Thymus (tissue), 11 donors: ENCODE measurements at regions not wholly inside any gene's neighbourhood (a gene's known extent, or its start where the extent isn't known, plus 50 kb on each side); places are given as distances from the start of the nearest gene placed in this dataset.

ENCODE experiments used
- DNase-seq, 9 donors: peaks; one replicate each; pipeline ENCODE4 v3.0.0-alpha.2; 2013; ENCODE audit warnings: low spot score in 9 of 9, low read depth in 6 of 9, missing footprints in 1 of 9
- H3K27ac ChIP-seq, 2 donors: one replicate each; pipeline ENCODE4 v1.5.1; 2013; ENCODE audit warnings: control low read depth in 1 of 2, low read depth in 1 of 2, low read length in 1 of 2, mild to moderate bottlenecking in 1 of 2, moderate library complexity in 1 of 2
- H3K27me3 ChIP-seq, 2 donors: one replicate each; pipeline ENCODE4 v1.5.1; 2013; ENCODE audit warnings: low read length in 1 of 2; ENCODE audit not compliant: control insufficient read depth in 2 of 2, insufficient read depth in 1 of 2
- H3K36me3 ChIP-seq, 2 donors: one replicate each; pipeline ENCODE4 v1.5.1; 2013; ENCODE audit warnings: low read length in 1 of 2, mild to moderate bottlenecking in 1 of 2, moderate library complexity in 1 of 2; ENCODE audit not compliant: control insufficient read depth in 2 of 2, insufficient read depth in 2 of 2
- H3K4me1 ChIP-seq, 2 donors: one replicate each; pipeline ENCODE4 v1.5.1; 2013; ENCODE audit warnings: low read length in 2 of 2; ENCODE audit not compliant: control insufficient read depth in 2 of 2, insufficient read depth in 2 of 2
- H3K4me3 ChIP-seq, 2 donors: one replicate each; pipeline ENCODE4 v1.5.1; 2013; ENCODE audit warnings: low read length in 2 of 2, control low read depth in 1 of 2, mild to moderate bottlenecking in 1 of 2
- H3K9me3 ChIP-seq, 2 donors: one replicate each; pipeline ENCODE4 v1.5.1; 2013; ENCODE audit warnings: low read length in 1 of 2, mild to moderate bottlenecking in 1 of 2; ENCODE audit not compliant: control insufficient read depth in 2 of 2, insufficient read depth in 1 of 2
- WGBS: extraction: QIAGEN DNeasy Blood & Tissue Kit; methylation state at CpG from one replicate; pipeline ENCODE4 v1.1.7; 2013; 5-methylcytosine and 5-hydroxymethylcytosine counted together
- donor health status: healthy.

DNA sequence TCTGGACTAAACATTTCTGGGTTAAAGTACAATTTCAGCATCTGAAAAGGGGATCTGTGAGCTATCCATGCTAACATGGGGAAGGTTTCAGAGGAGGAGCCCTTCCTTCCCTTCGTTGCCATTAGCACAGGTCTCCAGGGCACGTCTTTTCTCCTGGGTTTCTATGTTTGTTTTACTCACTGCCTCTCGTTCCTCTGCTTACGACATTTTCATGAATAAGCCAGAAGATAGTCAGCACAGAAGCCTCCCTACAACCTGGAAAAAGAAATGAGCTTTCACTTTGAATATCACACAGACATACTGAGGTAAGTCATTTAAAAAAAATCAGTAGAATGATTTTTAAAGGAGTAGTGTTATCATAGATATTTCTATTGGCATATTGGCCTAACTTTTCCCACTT is 117.2 kb upstream of the KCNMB2 start:
- no peak overlapping the region for H3K4me3 ChIP-seq
- DNase-seq: no peak
- no peaks in the 10 kb centered on the region for H3K27me3 ChIP-seq
- WGBS: 95% methylated on average over 4 of the region's 4 CpGs
- no peaks in the 10 kb centered on the region for H3K9me3 ChIP-seq
- H3K4me1 ChIP-seq: no peaks in the 10 kb centered on the region
- no peaks in the 10 kb centered on the region for H3K36me3 ChIP-seq
- H3K27ac ChIP-seq: no peak overlapping the region

DNA sequence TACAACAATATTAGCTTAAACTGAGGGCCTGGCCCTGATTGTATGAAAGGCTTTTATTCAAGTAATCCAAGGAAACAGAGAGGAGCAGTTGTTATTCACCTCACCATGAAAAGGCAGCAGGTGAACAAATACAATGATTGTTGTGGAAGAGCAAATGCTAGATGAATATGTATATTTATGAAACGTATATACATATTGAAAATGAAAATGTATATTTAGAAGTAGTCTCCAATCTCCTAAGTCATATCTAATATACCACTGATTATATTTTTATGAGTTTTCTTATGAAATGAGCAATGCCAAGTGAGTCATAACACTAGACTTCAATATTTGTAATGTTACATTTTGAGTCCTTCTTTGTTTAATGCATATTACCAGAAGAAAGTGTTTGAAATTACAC is 116.2 kb upstream of the KCNMB2 start:
- Histone ChIP-seq H3K4me1 (no peaks in the 10 kb centered on the region), H3K27ac (no peak overlapping the region), H3K27me3 (no peaks in the 10 kb centered on the region), H3K36me3 (no peaks in the 10 kb centered on the region), H3K9me3 (no peaks in the 10 kb centered on the region), H3K4me3 (no peak overlapping the region)
- no peak for DNase-seq
- WGBS: 99% methylated on average over 1 of the region's 1 CpG

DNA sequence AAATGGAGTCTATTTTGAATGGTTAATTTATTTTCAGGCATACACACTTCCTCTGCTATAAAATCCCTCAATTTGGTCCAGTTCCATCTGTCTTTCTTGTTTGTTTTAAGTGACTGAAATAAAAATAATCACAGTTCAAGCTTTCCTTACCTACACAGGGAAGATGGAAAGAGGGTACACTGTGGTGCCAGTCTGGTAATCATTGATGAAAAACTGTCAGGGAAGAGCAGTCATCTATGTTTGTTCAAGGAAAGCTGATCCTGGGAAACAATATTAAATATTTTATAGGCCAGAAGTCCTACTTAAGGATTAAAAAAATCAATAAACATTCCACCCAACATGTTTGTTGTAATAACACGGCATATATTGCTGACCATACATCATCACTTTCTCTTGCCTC is 115.2 kb upstream of the KCNMB2 start:
- Histone ChIP-seq H3K27me3 (no peaks in the 10 kb centered on the region), H3K4me1 (no peaks in the 10 kb centered on the region), H3K4me3 (no peak overlapping the region), H3K9me3 (no peaks in the 10 kb centered on the region), H3K36me3 (no peaks in the 10 kb centered on the region), H3K27ac (no peak overlapping the region)
- no peak for DNase-seq
- WGBS: 95% methylated on average over 1 of the region's 1 CpG

DNA sequence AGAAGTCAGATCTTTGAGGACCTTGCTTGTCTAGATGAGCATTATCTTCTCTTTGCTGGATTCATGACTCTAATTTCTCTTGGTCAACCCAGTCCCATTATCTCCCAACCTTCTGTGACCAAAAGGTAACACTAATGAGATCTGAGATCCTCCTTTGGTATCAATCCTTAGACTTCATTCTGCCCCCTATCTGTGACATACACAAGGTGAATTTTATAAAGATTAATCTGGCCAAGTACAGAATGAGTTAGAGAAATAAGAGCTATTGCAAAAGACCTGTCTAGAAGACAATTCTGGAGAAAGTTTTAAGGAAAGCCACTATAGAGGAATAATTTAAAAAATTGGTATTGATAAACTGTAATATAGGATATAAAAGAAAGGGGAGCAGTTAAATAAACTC is 113.8 kb upstream of the KCNMB2 start:
- H3K4me3 ChIP-seq: no peak overlapping the region

DNA sequence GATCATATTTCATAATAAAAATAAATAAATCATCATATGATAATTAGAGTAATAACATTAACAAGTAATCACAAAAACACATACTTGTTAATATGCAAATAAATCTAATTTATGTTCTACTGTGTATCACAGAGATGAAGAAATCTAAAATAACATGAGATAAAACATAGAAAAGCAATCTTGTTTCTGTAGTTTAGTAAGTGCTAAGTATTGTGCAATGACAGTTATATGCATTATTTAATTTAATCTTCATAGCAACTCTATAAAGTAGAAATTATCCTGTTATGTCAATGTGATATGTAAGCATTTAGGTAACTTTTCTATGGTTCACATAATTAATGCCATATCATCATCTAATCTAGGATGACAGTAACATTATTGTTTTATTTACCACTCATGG is 108.2 kb upstream of the KCNMB2 start:
- Histone ChIP-seq H3K9me3 (no peaks in the 10 kb centered on the region), H3K4me3 (no peak overlapping the region), H3K27me3 (no peaks in the 10 kb centered on the region), H3K27ac (no peak overlapping the region), H3K4me1 (no peaks in the 10 kb centered on the region), H3K36me3 (no peaks in the 10 kb centered on the region)
- no peak for DNase-seq

More for the DNA sequence above, 113.8 kb upstream of the KCNMB2 start:
- Histone ChIP-seq H3K27ac (no peak overlapping the region), H3K9me3 (no peaks in the 10 kb centered on the region), H3K36me3 (no peaks in the 10 kb centered on the region), H3K27me3 (no peaks in the 10 kb centered on the region), H3K4me1 (no peaks in the 10 kb centered on the region)
- DNase-seq: no peak

DNA sequence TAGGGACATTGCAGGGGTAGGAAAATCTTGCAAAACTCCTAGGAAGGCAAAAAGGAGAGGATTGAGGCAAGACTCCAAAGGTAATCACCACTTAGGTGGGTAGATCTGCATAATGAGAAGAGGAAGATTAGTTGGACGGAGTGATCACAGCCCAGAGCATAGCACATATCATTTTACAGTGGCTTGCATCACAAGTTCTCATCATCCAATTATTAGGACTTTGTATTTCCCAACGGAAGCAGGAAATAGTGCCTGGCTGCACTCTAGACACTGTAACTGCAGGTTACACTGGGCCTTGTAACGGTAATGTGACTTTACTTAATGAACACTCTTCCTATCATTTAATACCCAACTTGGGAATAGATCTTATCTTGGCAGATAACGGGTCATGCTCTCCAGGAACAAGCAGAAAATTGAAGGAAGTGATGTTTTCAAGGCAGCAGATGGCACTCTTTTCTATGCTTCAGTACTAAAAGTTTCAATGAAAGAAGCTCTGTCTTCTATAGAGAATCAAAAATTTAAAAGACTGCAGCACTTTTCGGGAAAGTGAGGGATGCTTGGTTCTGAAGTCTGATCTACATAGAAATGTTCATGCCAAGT is 101.9 kb upstream of the KCNMB2 start:
- H3K27me3 ChIP-seq: no peaks in the 10 kb centered on the region
- H3K4me1 ChIP-seq: no peaks in the 10 kb centered on the region
- no peaks in the 10 kb centered on the region for H3K36me3 ChIP-seq
- DNase-seq: no peak
- H3K9me3 ChIP-seq: no peaks in the 10 kb centered on the region
- H3K4me3 ChIP-seq: no peak overlapping the region
- no peak overlapping the region for H3K27ac ChIP-seq
- WGBS: 81% methylated on average over 5 of the region's 5 CpGs

DNA sequence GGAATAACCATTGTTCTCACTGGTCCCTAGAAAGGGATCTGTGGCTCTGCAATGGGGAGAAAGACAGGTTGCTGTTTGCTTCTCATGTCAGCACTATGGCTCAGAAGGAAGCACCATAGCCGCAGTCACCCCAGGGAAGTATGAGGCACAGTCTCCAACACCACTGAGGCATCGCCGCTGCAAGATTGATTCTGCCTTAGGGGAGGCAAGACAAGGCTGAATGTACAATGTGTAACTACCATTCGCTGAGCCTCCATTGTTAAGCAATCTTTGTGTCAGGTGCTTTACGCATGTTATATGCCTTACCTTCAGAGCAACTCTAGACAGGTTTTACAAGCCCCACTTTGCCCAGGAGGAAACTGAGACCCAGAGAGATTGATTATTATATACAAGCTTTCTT is 100.7 kb upstream of the KCNMB2 start:
- H3K4me1 ChIP-seq: no peaks in the 10 kb centered on the region
- WGBS: 96% methylated on average over 5 of the region's 5 CpGs
- no peak overlapping the region for H3K4me3 ChIP-seq
- no peaks in the 10 kb centered on the region for H3K9me3 ChIP-seq
- H3K27ac ChIP-seq: no peak overlapping the region
- H3K27me3 ChIP-seq: no peaks in the 10 kb centered on the region
- H3K36me3 ChIP-seq: no peaks in the 10 kb centered on the region
- DNase-seq: no peak

DNA sequence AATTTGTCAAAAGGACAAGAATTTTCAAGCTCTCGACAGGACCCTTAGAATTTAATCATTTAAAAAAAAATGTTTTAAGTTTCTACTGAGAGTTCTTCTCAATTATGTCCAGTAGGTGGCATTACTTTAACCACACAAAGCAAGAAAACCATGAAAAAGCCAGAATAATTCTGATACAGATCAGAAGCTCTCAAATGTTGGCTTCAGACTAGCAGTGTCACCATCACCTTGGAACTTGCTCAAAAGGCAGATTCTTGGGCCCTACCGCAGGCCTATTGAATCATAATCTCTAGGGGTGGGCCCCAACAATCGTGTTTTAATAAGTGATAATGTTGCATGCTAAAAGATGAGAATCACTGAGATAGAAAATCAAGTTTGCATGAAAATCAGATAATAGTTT is 99.5 kb upstream of the KCNMB2 start:
- DNase-seq: peak in 4 of 9 donors; percentile 5 to 32 (median 8)

DNA sequence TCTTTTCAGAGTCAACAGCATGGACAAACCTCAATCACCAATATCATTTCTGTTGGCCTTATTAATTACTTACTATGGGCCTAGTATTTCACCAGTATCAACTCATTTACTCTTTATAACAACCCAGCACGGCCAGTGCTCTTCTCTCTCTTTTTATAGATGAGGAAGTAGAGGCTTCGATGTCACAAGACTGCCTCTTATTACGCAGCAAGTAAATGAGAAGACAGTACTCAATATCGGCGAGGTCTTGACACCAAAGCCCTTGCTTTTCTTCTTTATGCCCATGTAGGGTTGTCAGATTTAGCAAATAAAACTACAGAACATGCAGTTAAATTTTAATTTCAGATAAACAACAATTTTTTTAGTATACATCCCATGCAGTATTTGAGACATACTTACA is 99.0 kb upstream of the KCNMB2 start:
- Histone ChIP-seq H3K27ac (no peak overlapping the region), H3K4me3 (no peak overlapping the region), H3K36me3 (no peaks in the 10 kb centered on the region), H3K4me1 (no peaks in the 10 kb centered on the region), H3K27me3 (no peaks in the 10 kb centered on the region), H3K9me3 (no peaks in the 10 kb centered on the region)
- 87% methylated on average over 5 of the region's 5 CpGs for WGBS
- no peak for DNase-seq

More for the DNA sequence above, 99.5 kb upstream of the KCNMB2 start:
- WGBS: 53% methylated on average over 3 of the region's 3 CpGs
- no peaks in the 10 kb centered on the region for H3K27me3 ChIP-seq
- H3K27ac ChIP-seq: no peak overlapping the region
- no peaks in the 10 kb centered on the region for H3K36me3 ChIP-seq
- H3K4me3 ChIP-seq: no peak overlapping the region
- no peaks in the 10 kb centered on the region for H3K9me3 ChIP-seq
- no peaks in the 10 kb centered on the region for H3K4me1 ChIP-seq

DNA sequence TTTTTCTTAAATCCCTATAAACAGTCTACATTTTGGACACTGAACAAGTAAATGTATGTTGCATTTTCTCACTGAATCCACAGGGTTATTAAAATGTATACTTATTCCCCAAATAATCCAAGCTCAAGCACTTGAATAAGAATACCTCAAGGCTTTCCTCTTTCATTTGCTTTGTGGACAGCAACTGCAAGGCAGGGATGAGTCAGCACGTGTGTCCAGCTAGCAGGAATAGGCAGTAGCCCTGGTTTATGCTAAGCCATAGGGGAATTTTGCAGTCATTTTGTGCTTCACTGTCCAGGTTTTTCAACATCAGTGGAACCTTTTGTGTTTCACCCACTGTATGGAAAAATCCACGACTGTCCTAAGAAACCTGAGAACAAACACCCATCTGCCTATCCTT is 96.7 kb upstream of the KCNMB2 start:
- Histone ChIP-seq H3K4me1 (no peaks in the 10 kb centered on the region), H3K4me3 (no peak overlapping the region), H3K9me3 (no peaks in the 10 kb centered on the region), H3K36me3 (no peaks in the 10 kb centered on the region), H3K27ac (no peak overlapping the region), H3K27me3 (no peaks in the 10 kb centered on the region)
- 78% methylated on average over 2 of the region's 2 CpGs for WGBS
- no peak for DNase-seq
